GM21825 (cell line): ENCODE measurements at regions not wholly inside any gene's neighbourhood (a gene's known extent, or its start where the extent isn't known, plus 50 kb on each side); places are given as distances from the start of the nearest gene placed in this dataset.

Experiments used
- ATAC-seq: cut with Tn5 transposase; IDR thresholded peaks from one replicate; pipeline ENCODE4 v1.9.1; 2021; ENCODE audit warnings: mild to moderate bottlenecking, moderate library complexity; ENCODE audit not compliant: unreplicated experiment

- no peak for ATAC-seq
These were observed 202.3 kb upstream of the KLF6 start for GRCh38 chr10:3987143-3987974.

- no peak for ATAC-seq
These were observed 201.6 kb upstream of the KLF6 start for GRCh38 chr10:3986493-3987142.

- ATAC-seq: no peak
These were observed 197.9 kb upstream of the KLF6 start for GRCh38 chr10:3982746-3983442.

- ATAC-seq: no peak
These were observed 196.3 kb upstream of the KLF6 start for GRCh38 chr10:3981300-3981699.

- no peak for ATAC-seq
These were observed 195.7 kb upstream of the KLF6 start for GRCh38 chr10:3980660-3981059.

GRCh38 chr10:3980144-3980543 is 195.1 kb upstream of the KLF6 start:
- no peak for ATAC-seq

- no peak for ATAC-seq
These were observed 193.8 kb upstream of the KLF6 start for GRCh38 chr10:3978761-3979160.

- no peak for ATAC-seq
These were observed 193.2 kb upstream of the KLF6 start for GRCh38 chr10:3978174-3978573.

GRCh38 chr10:3977761-3978160 is 192.8 kb upstream of the KLF6 start:
- ATAC-seq: no peak

- no peak for ATAC-seq
These were observed 191.7 kb upstream of the KLF6 start for GRCh38 chr10:3976718-3977117.

GRCh38 chr10:3976171-3976570 is 191.2 kb upstream of the KLF6 start:
- no peak for ATAC-seq

GRCh38 chr10:3975016-3975415 is 190.0 kb upstream of the KLF6 start:
- ATAC-seq: no peak

GRCh38 chr10:3972460-3973301 is 187.7 kb upstream of the KLF6 start:
- ATAC-seq: no peak

- no peak for ATAC-seq
These were observed 186.7 kb upstream of the KLF6 start for GRCh38 chr10:3971713-3972112.

GRCh38 chr10:3969876-3970666 is 185.1 kb upstream of the KLF6 start:
- no peak for ATAC-seq

- no peak for ATAC-seq
These were observed 183.7 kb upstream of the KLF6 start for GRCh38 chr10:3968727-3969126.

- no peak for ATAC-seq
These were observed 179.5 kb upstream of the KLF6 start for GRCh38 chr10:3964516-3964915.

- ATAC-seq: no peak
These were observed 178.2 kb upstream of the KLF6 start for GRCh38 chr10:3963191-3963673.

GRCh38 chr10:3961082-3961481 is 176.1 kb upstream of the KLF6 start:
- ATAC-seq: peak; percentile 57

GRCh38 chr10:3960496-3960895 is 175.5 kb upstream of the KLF6 start:
- no peak for ATAC-seq
